ENCODE measurements at regions not wholly inside any gene's neighbourhood (a gene's known extent, or its start where the extent isn't known, plus 50 kb on each side); places are given as distances from the start of the nearest gene placed in this dataset.

DNA sequence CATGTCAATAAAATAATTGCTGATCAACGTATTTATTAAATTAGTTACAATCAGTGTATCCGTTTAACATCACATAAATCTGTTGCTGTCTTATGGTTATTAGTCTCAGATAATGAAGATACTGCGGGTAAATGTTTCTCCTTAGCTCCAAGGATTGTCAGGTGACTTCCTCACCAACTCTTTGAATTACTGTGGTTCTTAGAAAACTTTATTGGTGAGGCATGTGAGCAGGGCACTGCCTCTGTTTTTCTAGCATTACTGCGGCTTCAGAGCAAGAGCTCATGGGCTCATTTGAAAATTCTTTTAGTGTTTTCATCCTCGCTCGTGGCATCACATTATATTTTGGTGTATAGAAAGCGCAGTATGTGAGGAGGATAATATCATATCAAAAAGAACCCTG is 555.9 kb downstream of the LMO4 start:
- H3K4me1 ChIP-seq, result peaks cover 51% of the 10 kb centered on the region
- H3K27me3 ChIP-seq (replicated peaks; ENCODE audit: control insufficient read depth, insufficient read depth, low read length), result no peaks in the 10 kb centered on the region
- ChIA-PET POLR2A (no interaction called here), CTCF (no interaction called here)
- TF ChIP-seq, protein P1, sequence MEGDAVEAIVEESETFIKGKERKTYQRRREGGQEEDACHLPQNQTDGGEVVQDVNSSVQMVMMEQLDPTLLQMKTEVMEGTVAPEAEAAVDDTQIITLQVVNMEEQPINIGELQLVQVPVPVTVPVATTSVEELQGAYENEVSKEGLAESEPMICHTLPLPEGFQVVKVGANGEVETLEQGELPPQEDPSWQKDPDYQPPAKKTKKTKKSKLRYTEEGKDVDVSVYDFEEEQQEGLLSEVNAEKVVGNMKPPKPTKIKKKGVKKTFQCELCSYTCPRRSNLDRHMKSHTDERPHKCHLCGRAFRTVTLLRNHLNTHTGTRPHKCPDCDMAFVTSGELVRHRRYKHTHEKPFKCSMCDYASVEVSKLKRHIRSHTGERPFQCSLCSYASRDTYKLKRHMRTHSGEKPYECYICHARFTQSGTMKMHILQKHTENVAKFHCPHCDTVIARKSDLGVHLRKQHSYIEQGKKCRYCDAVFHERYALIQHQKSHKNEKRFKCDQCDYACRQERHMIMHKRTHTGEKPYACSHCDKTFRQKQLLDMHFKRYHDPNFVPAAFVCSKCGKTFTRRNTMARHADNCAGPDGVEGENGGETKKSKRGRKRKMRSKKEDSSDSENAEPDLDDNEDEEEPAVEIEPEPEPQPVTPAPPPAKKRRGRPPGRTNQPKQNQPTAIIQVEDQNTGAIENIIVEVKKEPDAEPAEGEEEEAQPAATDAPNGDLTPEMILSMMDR (IDR thresholded peaks at IDR 0.05; ENCODE audit: insufficient read depth in 1 of 2, low read depth in 1 of 2, low read length in 1 of 2, severe bottlenecking in 1 of 2, unreplicated experiment in 1 of 2), result no peak
- H3K36me3 ChIP-seq (ENCODE audit: control insufficient read depth, insufficient read depth, low read length), result no peaks in the 10 kb centered on the region
- BruUV-seq (replicated peaks), result no TSS peak
- Mint-ChIP-seq H3K36me3 (ENCODE audit: insufficient read depth, unreplicated experiment) (peaks cover 5% of the 10 kb centered on the region), H3K9me3 (ENCODE audit: unreplicated experiment) (peaks cover 17% of the 10 kb centered on the region), H3K27ac (ENCODE audit: unreplicated experiment) (no peak overlapping the region), H3K4me1 (ENCODE audit: low read depth, unreplicated experiment) (peaks cover 30% of the 10 kb centered on the region), H3K4me3 (ENCODE audit: unreplicated experiment) (no peak overlapping the region), H3K27me3 (ENCODE audit: insufficient read depth, unreplicated experiment) (no peaks in the 10 kb centered on the region)
- intact Hi-C loops (cut with micrococcal nuclease; ENCODE audit: unreplicated experiment), result no loop called here
- no peak for DNase-seq
- H3K9me3 ChIP-seq, result no peaks in the 10 kb centered on the region
- no peak overlapping the region for H3K4me3 ChIP-seq (ENCODE audit: low read depth, low read length)

DNA sequence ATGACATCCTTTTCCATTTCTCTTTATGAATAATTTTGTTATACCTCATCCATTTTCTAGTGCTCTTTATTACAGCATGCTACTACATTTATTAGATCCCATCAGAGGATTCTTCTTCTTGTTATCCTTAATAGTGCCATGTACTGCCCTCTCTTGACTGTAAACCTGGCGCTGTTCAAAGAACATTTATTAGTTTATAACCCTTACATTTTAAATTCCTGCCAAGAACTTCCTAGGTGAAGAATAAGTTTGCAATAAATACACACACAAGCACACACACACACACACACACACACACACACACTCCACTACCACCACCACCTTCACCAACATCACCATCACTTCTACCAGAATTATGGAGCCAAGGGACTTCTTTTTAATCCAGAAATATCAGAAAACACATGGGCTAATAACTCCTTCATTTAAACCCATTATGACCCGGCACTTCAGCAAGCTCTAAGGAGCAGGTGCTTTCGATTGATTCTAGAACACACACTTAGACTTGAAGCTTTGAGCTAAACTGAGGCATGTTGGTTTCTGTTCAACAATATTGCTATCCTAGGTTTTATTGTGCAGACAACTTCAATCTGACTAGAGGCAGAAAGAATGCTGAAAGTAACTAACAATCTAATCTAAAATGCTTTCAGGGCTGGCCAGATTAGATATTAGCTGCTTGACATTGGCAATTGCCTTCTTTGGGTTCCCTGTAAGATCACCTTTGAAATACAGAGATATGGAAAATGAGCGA is 556.8 kb downstream of the LMO4 start:
- Mint-ChIP-seq H3K27ac (ENCODE audit: unreplicated experiment) (no peak overlapping the region), H3K9me3 (ENCODE audit: unreplicated experiment) (peaks cover 10% of the 10 kb centered on the region), H3K36me3 (ENCODE audit: insufficient read depth, unreplicated experiment) (peaks cover 5% of the 10 kb centered on the region), H3K27me3 (ENCODE audit: insufficient read depth, unreplicated experiment) (no peaks in the 10 kb centered on the region), H3K4me3 (ENCODE audit: unreplicated experiment) (no peak overlapping the region), H3K4me1 (ENCODE audit: low read depth, unreplicated experiment) (peaks cover 25% of the 10 kb centered on the region)
- BruUV-seq (replicated peaks), result no TSS peak
- TF ChIP-seq, protein P1 (IDR thresholded peaks at IDR 0.05; ENCODE audit: insufficient read depth in 1 of 2, low read depth in 1 of 2, low read length in 1 of 2, severe bottlenecking in 1 of 2, unreplicated experiment in 1 of 2), result no peak
- no peak for DNase-seq
- peaks cover 51% of the 10 kb centered on the region for H3K4me1 ChIP-seq
- no peak overlapping the region for H3K4me3 ChIP-seq (ENCODE audit: low read depth, low read length)
- intact Hi-C loops (cut with micrococcal nuclease; ENCODE audit: unreplicated experiment), result no loop called here
- CTCF ChIA-PET, result no interaction called here
- no peaks in the 10 kb centered on the region for H3K9me3 ChIP-seq
- no peaks in the 10 kb centered on the region for H3K27me3 ChIP-seq (replicated peaks; ENCODE audit: control insufficient read depth, insufficient read depth, low read length)
- POLR2A ChIA-PET, result no interaction called here
- H3K36me3 ChIP-seq (ENCODE audit: control insufficient read depth, insufficient read depth, low read length), result no peaks in the 10 kb centered on the region

GRCh38 chr1:87887100-87887499 is 558.4 kb downstream of the LMO4 start:
- ChIA-PET POLR2A (no interaction called here), CTCF (no interaction called here)
- intact Hi-C loops (cut with micrococcal nuclease; ENCODE audit: unreplicated experiment), result no loop called here
- Mint-ChIP-seq H3K4me3 (ENCODE audit: unreplicated experiment) (no peak overlapping the region), H3K4me1 (ENCODE audit: low read depth, unreplicated experiment) (peaks cover 25% of the 10 kb centered on the region), H3K9me3 (ENCODE audit: unreplicated experiment) (peaks cover 7% of the 10 kb centered on the region), H3K27ac (ENCODE audit: unreplicated experiment) (peak overlapping the region; percentile 85), H3K36me3 (ENCODE audit: insufficient read depth, unreplicated experiment) (peaks cover 5% of the 10 kb centered on the region), H3K27me3 (ENCODE audit: insufficient read depth, unreplicated experiment) (no peaks in the 10 kb centered on the region)
- TF ChIP-seq, protein P1 (IDR thresholded peaks at IDR 0.05; ENCODE audit: insufficient read depth in 1 of 2, low read depth in 1 of 2, low read length in 1 of 2, severe bottlenecking in 1 of 2, unreplicated experiment in 1 of 2), result no peak
- no TSS peak for BruUV-seq (replicated peaks)
- H3K4me1 ChIP-seq, result peaks cover 45% of the 10 kb centered on the region
- no peaks in the 10 kb centered on the region for H3K27me3 ChIP-seq (replicated peaks; ENCODE audit: control insufficient read depth, insufficient read depth, low read length)
- DNase-seq, result no peak
- no peak overlapping the region for H3K4me3 ChIP-seq (ENCODE audit: low read depth, low read length)
- no peaks in the 10 kb centered on the region for H3K9me3 ChIP-seq
- H3K36me3 ChIP-seq (ENCODE audit: control insufficient read depth, insufficient read depth, low read length), result no peaks in the 10 kb centered on the region

Measured in Caco-2 (cell line).